GM21360 (cell line): ENCODE measurements at regions not wholly inside any gene's neighbourhood (a gene's known extent, or its start where the extent isn't known, plus 50 kb on each side); places are given as distances from the start of the nearest gene placed in this dataset.

Experiments
- ATAC-seq: cut with Tn5 transposase; IDR thresholded peaks from one replicate; pipeline ENCODE4 v1.9.1; 2021; ENCODE audit warnings: mild to moderate bottlenecking, moderate library complexity; ENCODE audit not compliant: unreplicated experiment

GRCh38 chr5:89996890-89997289 is 412.7 kb downstream of the CETN3 start:
- no peak for ATAC-seq

GRCh38 chr5:89996335-89996734 is 413.2 kb downstream of the CETN3 start:
- ATAC-seq: no peak

GRCh38 chr5:89994266-89994665 is 415.3 kb downstream of the CETN3 start:
- ATAC-seq: no peak

- ATAC-seq: no peak
Observed at GRCh38 chr5:89992201-89992600, 417.4 kb downstream of the CETN3 start.

GRCh38 chr5:89991592-89991991 is 418.0 kb downstream of the CETN3 start:
- ATAC-seq: no peak

- ATAC-seq: no peak
Observed at GRCh38 chr5:89989776-89990175, 419.8 kb downstream of the CETN3 start.

- ATAC-seq: no peak
Observed at GRCh38 chr5:89988998-89989655, 420.4 kb downstream of the CETN3 start.

GRCh38 chr5:89988129-89988810 is 421.3 kb downstream of the CETN3 start:
- ATAC-seq: no peak

- ATAC-seq: no peak
Observed at GRCh38 chr5:89983216-89983615, 426.3 kb downstream of the CETN3 start.

GRCh38 chr5:89981878-89982773 is 427.4 kb downstream of the CETN3 start:
- no peak for ATAC-seq

- ATAC-seq: no peak
Observed at GRCh38 chr5:89981021-89981420, 428.5 kb downstream of the CETN3 start.

- no peak for ATAC-seq
Observed at GRCh38 chr5:89973516-89973915, 436.0 kb downstream of the CETN3 start.

- ATAC-seq: no peak
Observed at GRCh38 chr5:89972901-89973300, 436.7 kb downstream of the CETN3 start.

- ATAC-seq: no peak
Observed at GRCh38 chr5:89968958-89969381, 440.6 kb downstream of the CETN3 start.

GRCh38 chr5:89967771-89968444 is 441.6 kb downstream of the CETN3 start:
- ATAC-seq: no peak

- no peak for ATAC-seq
Observed at GRCh38 chr5:89956838-89957237, 452.7 kb downstream of the CETN3 start.

GRCh38 chr5:89954916-89955315 is 454.6 kb downstream of the CETN3 start:
- ATAC-seq: no peak

- ATAC-seq: no peak
Observed at GRCh38 chr5:89951876-89952275, 457.7 kb downstream of the CETN3 start.

- ATAC-seq: no peak
Observed at GRCh38 chr5:89950234-89950633, 459.3 kb downstream of the CETN3 start.

GRCh38 chr5:89948977-89949376 is 460.6 kb downstream of the CETN3 start:
- ATAC-seq: no peak

GRCh38 chr5:89946916-89947315 is 462.6 kb downstream of the CETN3 start:
- ATAC-seq: no peak
